Uterus (tissue), 3 donors: ENCODE measurements at regions not wholly inside any gene's neighbourhood (a gene's known extent, or its start where the extent isn't known, plus 50 kb on each side); places are given as distances from the start of the nearest gene placed in this dataset.

Experiments
- DNase-seq, 2 donors: peaks; one replicate each; pipeline ENCODE4 v3.0.0-alpha.2; 2019 to 2020
- H3K27ac ChIP-seq, 2 donors: fragments of 200-600 bp; sonication (generic); 1 replicate in 1 of 2; 2 replicates in 1 of 2; pipeline ENCODE4 v1.5.1; 2016 to 2018
- H3K27me3 ChIP-seq, 2 donors: fragments of 200-600 bp; sonication (generic); one replicate each; pipeline ENCODE4 v1.5.1; 2018 to 2019; ENCODE audit warnings: control low read depth in 1 of 2
- H3K36me3 ChIP-seq, 2 donors: fragments of 200-600 bp; sonication (generic); one replicate each; pipeline ENCODE4 v1.5.1; 2019; ENCODE audit warnings: control low read depth in 1 of 2
- H3K4me1 ChIP-seq, 2 donors: fragments of 200-600 bp; sonication (generic); one replicate each; pipeline ENCODE4 v1.5.1; 2018 to 2019; ENCODE audit warnings: control low read depth in 1 of 2
- H3K4me3 ChIP-seq, 2 donors: fragments of 200-600 bp; sonication (generic); 1 replicate in 1 of 2; 2 replicates in 1 of 2; pipeline ENCODE4 v1.5.1; 2018 to 2019; ENCODE audit warnings: mild to moderate bottlenecking in 1 of 2
- H3K9me3 ChIP-seq, 2 donors: fragments of 200-600 bp; sonication (generic); one replicate each; pipeline ENCODE4 v1.5.1; 2019; ENCODE audit warnings: control low read depth in 1 of 2
- CTCF ChIP-seq, 4 experiments: fragments of 200-600 bp in 2 of 4; fragments of 450-650 bp in 2 of 4; sonication (generic) in 2 of 4; IDR thresholded peaks; one replicate each; pipeline ENCODE4 v1.5.1; 2016 to 2019; ENCODE audit warnings: antibody characterized with exemption in 4 of 4, mild to moderate bottlenecking in 2 of 4, moderate library complexity in 1 of 4
- POLR2A ChIP-seq, 2 donors: fragments of 450-650 bp; IDR thresholded peaks; one replicate each; pipeline ENCODE4 v1.6.1; 2016; ENCODE audit warnings: antibody characterized with exemption in 2 of 2, mild to moderate bottlenecking in 1 of 2, moderate library complexity in 1 of 2
- intact Hi-C: fragments of 100-400 bp; cut with DNase I; formaldehyde crosslinking; loops from one replicate; pipeline ENCODE4 v1.15.1; 2023; ENCODE audit warnings: low total_unique reads
- donor health status: DM: yes; HTN: yes; CAD: no.

GRCh38 chr9:95584176-95584575 lies 67.4 kb upstream of the PTCH1 start:
- no peak for TF ChIP-seq POLR2A (IDR thresholded peaks at IDR 0.05)

GRCh38 chr9:95581900-95582299 lies 65.1 kb upstream of the PTCH1 start:
- no peak for TF ChIP-seq CTCF (IDR thresholded peaks at IDR 0.05)
- no peak for TF ChIP-seq POLR2A (IDR thresholded peaks at IDR 0.05)
- Histone ChIP-seq H3K27ac (no peak overlapping the region), H3K36me3 (no peaks in the 10 kb centered on the region), H3K4me3 (no peak overlapping the region), H3K9me3 (no peaks in the 10 kb centered on the region), H3K4me1 (no peaks in the 10 kb centered on the region), H3K27me3 (no peaks in the 10 kb centered on the region)
- no peak for DNase-seq
- intact Hi-C loops: no loop called here

More at GRCh38 chr9:95584176-95584575, 67.4 kb upstream of the PTCH1 start:
- DNase-seq: no peak
- Histone ChIP-seq H3K27ac (no peak overlapping the region), H3K36me3 (no peaks in the 10 kb centered on the region), H3K9me3 (no peaks in the 10 kb centered on the region), H3K4me3 (no peak overlapping the region), H3K4me1 (no peaks in the 10 kb centered on the region), H3K27me3 (no peaks in the 10 kb centered on the region)
- intact Hi-C loops: no loop called here

- no peak overlapping the region for H3K27ac ChIP-seq
- no peaks in the 10 kb centered on the region for H3K9me3 ChIP-seq
- no peaks in the 10 kb centered on the region for H3K4me1 ChIP-seq
- no peak for DNase-seq
- no peaks in the 10 kb centered on the region for H3K27me3 ChIP-seq
- intact Hi-C loops: no loop called here
- TF ChIP-seq POLR2A (IDR thresholded peaks at IDR 0.05) (no peak), CTCF (IDR thresholded peaks at IDR 0.05) (no peak)
- no peak overlapping the region for H3K4me3 ChIP-seq
- no peaks in the 10 kb centered on the region for H3K36me3 ChIP-seq
These were observed 64.3 kb upstream of the PTCH1 start for GRCh38 chr9:95580812-95581761.

GRCh38 chr9:95574866-95575553 lies 58.2 kb upstream of the PTCH1 start:
- intact Hi-C loops: no loop called here
- TF ChIP-seq CTCF (IDR thresholded peaks at IDR 0.05): no peak
- no peak for TF ChIP-seq POLR2A (IDR thresholded peaks at IDR 0.05)
- Histone ChIP-seq H3K9me3 (no peaks in the 10 kb centered on the region), H3K4me1 (no peaks in the 10 kb centered on the region), H3K27ac (no peak overlapping the region), H3K4me3 (no peak overlapping the region), H3K27me3 (no peaks in the 10 kb centered on the region), H3K36me3 (no peaks in the 10 kb centered on the region)
- no peak for DNase-seq

GRCh38 chr9:95574176-95574575 lies 57.4 kb upstream of the PTCH1 start:
- H3K27me3 ChIP-seq: no peaks in the 10 kb centered on the region
- no peak for DNase-seq
- TF ChIP-seq CTCF (IDR thresholded peaks at IDR 0.05): no peak
- TF ChIP-seq POLR2A (IDR thresholded peaks at IDR 0.05): no peak
- no peak overlapping the region for H3K4me3 ChIP-seq
- H3K36me3 ChIP-seq: no peaks in the 10 kb centered on the region
- intact Hi-C loops: no loop called here
- no peaks in the 10 kb centered on the region for H3K9me3 ChIP-seq
- H3K27ac ChIP-seq: no peak overlapping the region
- H3K4me1 ChIP-seq: no peaks in the 10 kb centered on the region
